Thoracic aorta (tissue), 2 donors: ENCODE measurements at regions not wholly inside any gene's neighbourhood (a gene's known extent, or its start where the extent isn't known, plus 50 kb on each side); places are given as distances from the start of the nearest gene placed in this dataset.
"Not testable (repeated sequence)": the region's sequence is repeated elsewhere in the genome, so short reads cannot be mapped to it uniquely, and the experiment has no call there.

Experiments
- ATAC-seq: fragments of 150-250 bp; one replicate; pipeline ENCODE4 v1.8.0; 2017; ENCODE audit warnings: low read depth; ENCODE audit not compliant: insufficient number of reproducible peaks, low FRiP score
- DNase-seq: peaks from one replicate; pipeline ENCODE4 v3.0.0-alpha.2; 2020; ENCODE audit warnings: low spot score
- H3K27ac ChIP-seq, 2 donors: fragments of 200-600 bp; sonication (generic); 1 replicate in 1 of 2; 2 replicates in 1 of 2; pipeline ENCODE4 v1.5.1; 2016; ENCODE audit warnings: mild to moderate bottlenecking in 2 of 2, moderate library complexity in 2 of 2
- H3K27me3 ChIP-seq: fragments of 200-600 bp; sonication (generic); replicated peaks from 2 replicates; pipeline ENCODE4 v1.6.0; 2016; ENCODE audit warnings: mild to moderate bottlenecking; ENCODE audit not compliant: insufficient read depth
- H3K36me3 ChIP-seq: fragments of 200-600 bp; sonication (generic); one replicate; pipeline ENCODE4 v1.5.1; 2016
- H3K4me1 ChIP-seq, 2 donors: fragments of 200-600 bp; sonication (generic); 1 replicate in 1 of 2; 2 replicates in 1 of 2; pipeline versions ENCODE4 v1.5.1 to v1.6.0; 2016; ENCODE audit warnings: low read depth in 2 of 2, mild to moderate bottlenecking in 1 of 2; ENCODE audit not compliant: control insufficient read depth in 1 of 2
- H3K4me3 ChIP-seq: fragments of 200-600 bp; sonication (generic); 2 replicates; pipeline ENCODE4 v1.5.1; 2016; ENCODE audit warnings: mild to moderate bottlenecking
- H3K9me3 ChIP-seq: fragments of 200-600 bp; sonication (generic); 2 replicates; pipeline ENCODE4 v1.5.1; 2016
- CTCF ChIP-seq: fragments of 200-600 bp; sonication (generic); IDR thresholded peaks from one replicate; pipeline ENCODE4 v1.5.1; 2019; ENCODE audit warnings: antibody characterized with exemption

GRCh38 chr15:20106026-20106425 is 435.6 kb downstream of the GOLGA6L6 start:
- H3K9me3 ChIP-seq = peaks cover 3% of the 10 kb centered on the region
- no peaks in the 10 kb centered on the region for H3K4me1 ChIP-seq
- no peaks in the 10 kb centered on the region for H3K27me3 ChIP-seq
- no peak overlapping the region for H3K27ac ChIP-seq
- H3K36me3 ChIP-seq = no peaks in the 10 kb centered on the region
- TF ChIP-seq CTCF = no peak
- no peak overlapping the region for H3K4me3 ChIP-seq
- no peak for ATAC-seq
- no peak for DNase-seq

- H3K27ac ChIP-seq, H3K4me1 ChIP-seq, ATAC-seq, H3K9me3 ChIP-seq, DNase-seq, H3K36me3 ChIP-seq, H3K27me3 ChIP-seq, H3K4me3 ChIP-seq: not testable (repeated sequence)
Observed at GRCh38 chr15:20105011-20105990, 436.3 kb downstream of the GOLGA6L6 start.

GRCh38 chr15:20104551-20104950 is 437.0 kb downstream of the GOLGA6L6 start:
- not testable (repeated sequence) for H3K4me3 ChIP-seq, ATAC-seq, H3K4me1 ChIP-seq, H3K27ac ChIP-seq, H3K9me3 ChIP-seq, H3K36me3 ChIP-seq, DNase-seq, H3K27me3 ChIP-seq

DNA sequence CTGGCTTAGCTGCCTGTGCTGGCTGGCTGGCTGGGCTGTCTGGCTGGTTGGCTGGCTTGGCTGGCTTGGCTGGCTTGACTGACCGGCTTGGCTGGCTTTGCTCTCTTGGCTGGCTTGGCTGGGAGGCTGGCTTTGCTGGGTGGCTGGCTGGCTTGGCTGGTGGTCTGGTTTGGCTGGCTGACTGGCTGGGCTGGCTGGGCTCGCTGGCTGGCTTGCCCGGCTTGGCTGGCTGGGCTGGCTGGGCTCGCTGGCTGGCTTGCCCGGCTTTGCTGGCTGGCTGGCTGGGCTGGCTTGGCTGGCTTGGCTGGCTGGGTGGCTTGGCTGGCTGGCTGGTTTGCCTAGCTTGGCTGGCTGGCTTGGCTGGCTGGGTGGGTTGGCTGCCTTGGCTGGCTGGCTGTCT is 438.7 kb downstream of the GOLGA6L6 start:
- H3K27me3 ChIP-seq, H3K36me3 ChIP-seq, ATAC-seq, H3K4me3 ChIP-seq, H3K9me3 ChIP-seq, H3K4me1 ChIP-seq, H3K27ac ChIP-seq, DNase-seq: not testable (repeated sequence)

GRCh38 chr15:20102209-20102608 is 439.4 kb downstream of the GOLGA6L6 start:
- not testable (repeated sequence) for H3K27me3 ChIP-seq, H3K4me1 ChIP-seq, DNase-seq, H3K27ac ChIP-seq, ATAC-seq, H3K4me3 ChIP-seq, H3K36me3 ChIP-seq, H3K9me3 ChIP-seq

- H3K4me1 ChIP-seq, H3K27ac ChIP-seq, H3K36me3 ChIP-seq, H3K9me3 ChIP-seq, DNase-seq, H3K4me3 ChIP-seq, ATAC-seq, H3K27me3 ChIP-seq: not testable (repeated sequence)
Observed at GRCh38 chr15:20101281-20101680, 440.3 kb downstream of the GOLGA6L6 start.

DNA sequence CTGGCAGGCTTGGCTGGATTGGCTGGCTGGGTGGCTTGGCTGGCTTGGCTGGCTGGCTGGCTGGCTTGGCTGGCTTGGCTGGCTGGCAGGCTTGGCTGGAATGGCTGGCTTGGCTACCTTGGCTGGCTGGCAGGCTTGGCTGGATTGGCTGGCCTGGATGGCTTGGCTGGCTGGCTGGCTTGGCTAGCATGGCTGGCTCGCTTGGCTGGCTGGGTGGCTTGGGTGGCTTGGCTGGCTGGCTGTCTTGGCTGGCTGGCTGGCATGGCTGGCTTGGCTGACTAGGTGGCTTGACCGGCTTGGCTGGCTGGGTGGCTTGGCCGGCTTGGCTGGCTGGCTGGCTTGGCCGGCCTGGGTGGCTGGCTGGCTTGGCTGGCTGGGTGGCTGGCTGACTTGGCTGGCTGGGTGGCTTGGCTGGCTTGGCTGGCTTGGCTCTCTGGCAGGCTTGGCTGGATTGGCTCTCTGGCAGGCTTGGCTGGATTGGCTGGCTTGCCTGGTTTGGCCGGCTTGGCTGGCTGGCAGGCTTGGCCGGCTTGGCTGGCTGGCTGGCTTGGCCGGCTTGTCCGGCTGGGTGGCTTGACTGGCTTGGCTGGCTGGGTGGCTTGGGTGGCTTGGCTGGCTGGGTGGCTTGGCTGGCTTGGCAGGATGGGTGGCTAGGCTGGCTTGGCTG is 440.9 kb downstream of the GOLGA6L6 start:
- not testable (repeated sequence) for H3K4me1 ChIP-seq, H3K4me3 ChIP-seq, H3K9me3 ChIP-seq, H3K27me3 ChIP-seq, ATAC-seq, H3K27ac ChIP-seq, H3K36me3 ChIP-seq, DNase-seq

DNA sequence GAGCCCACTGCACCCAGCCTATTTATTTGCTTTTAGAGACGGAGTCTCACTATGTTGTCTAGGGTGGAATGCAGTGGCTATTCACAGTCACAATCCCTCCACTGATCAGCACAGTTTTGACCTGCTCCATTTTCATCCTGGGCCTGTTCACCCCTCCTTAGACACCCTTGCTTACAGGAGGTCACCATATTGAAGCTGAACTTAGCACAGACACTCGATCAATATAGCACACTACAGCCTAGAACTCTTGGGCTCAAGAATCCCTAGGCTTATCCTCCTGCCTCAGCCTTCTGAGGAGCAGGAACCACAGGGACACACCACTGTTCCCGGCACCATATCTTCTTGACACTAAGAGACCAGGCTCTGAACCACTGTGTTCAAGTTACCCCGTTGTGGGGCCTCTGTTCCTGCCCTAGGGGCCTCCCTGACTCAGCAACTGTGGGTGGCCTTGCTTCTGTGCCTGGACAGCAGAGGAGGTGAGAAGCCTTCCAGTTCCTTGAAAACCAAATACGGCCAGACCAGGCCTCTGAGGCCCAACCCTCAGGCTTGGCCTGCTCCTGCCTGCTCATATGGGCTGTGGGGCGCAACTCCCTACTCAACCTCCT is 445.8 kb downstream of the GOLGA6L6 start:
- DNase-seq, H3K27ac ChIP-seq, H3K4me3 ChIP-seq, H3K36me3 ChIP-seq, H3K4me1 ChIP-seq, ATAC-seq, H3K27me3 ChIP-seq, H3K9me3 ChIP-seq: not testable (repeated sequence)

- not testable (repeated sequence) for DNase-seq
Observed at GRCh38 chr15:20089541-20089940, 452.1 kb downstream of the GOLGA6L6 start.

GRCh38 chr15:20084026-20084425 is 457.6 kb downstream of the GOLGA6L6 start:
- H3K27ac ChIP-seq, H3K9me3 ChIP-seq, H3K36me3 ChIP-seq, DNase-seq, H3K4me1 ChIP-seq, H3K4me3 ChIP-seq, ATAC-seq, H3K27me3 ChIP-seq: not testable (repeated sequence)

More at GRCh38 chr15:20089541-20089940, 452.1 kb downstream of the GOLGA6L6 start:
- not testable (repeated sequence) for H3K36me3 ChIP-seq, ATAC-seq, H3K27ac ChIP-seq, H3K4me3 ChIP-seq, H3K4me1 ChIP-seq, H3K9me3 ChIP-seq, H3K27me3 ChIP-seq

DNA sequence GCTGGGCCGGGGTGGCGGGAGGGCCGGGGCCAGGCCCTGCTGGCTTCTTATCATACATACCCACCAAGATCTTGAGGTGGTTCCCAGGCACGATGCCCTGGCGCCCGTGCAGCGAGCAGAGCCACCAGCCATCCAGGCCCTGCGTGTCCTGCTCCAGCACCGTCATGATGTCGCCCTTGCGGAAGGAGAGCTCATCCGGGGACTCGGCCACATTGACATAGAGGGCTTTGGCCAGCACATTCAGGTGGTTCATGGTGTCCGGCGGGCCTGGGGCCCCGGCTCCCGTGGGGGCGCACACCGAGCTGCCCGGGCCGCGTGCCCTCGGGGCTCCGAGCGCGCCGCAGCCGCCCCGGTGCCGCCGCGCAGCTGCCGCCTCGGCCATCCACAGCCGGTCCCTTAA is 467.5 kb downstream of the GOLGA6L6 start:
- H3K4me1 ChIP-seq, H3K9me3 ChIP-seq, H3K36me3 ChIP-seq, DNase-seq, H3K4me3 ChIP-seq, H3K27me3 ChIP-seq, H3K27ac ChIP-seq, ATAC-seq: not testable (repeated sequence)
